ENCODE measurements at regions not wholly inside any gene's neighbourhood (a gene's known extent, or its start where the extent isn't known, plus 50 kb on each side); places are given as distances from the start of the nearest gene placed in this dataset.

DNA sequence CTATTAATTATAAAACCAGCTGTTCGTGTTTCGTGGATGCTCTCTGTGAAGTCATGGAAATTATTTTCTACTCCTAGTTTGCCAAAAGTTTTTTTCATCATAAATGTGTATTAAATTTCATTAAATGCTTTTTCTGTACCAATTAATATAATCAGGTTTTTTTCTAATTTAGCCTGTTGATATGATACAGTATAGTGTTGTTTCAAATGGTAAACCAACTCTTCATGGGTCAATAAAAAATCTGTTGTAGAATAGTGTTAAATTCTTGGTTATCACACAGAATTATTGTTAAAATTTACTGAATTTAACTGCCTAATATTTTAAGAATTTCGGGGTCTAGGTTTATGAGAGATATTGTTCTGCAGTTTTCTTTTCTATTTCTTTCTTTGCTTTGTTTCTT, 505.9 kb upstream of the MANEA start:
- in situ Hi-C loops (cut with HindIII; ENCODE audit: extremely low pct_ligation_motif_present, low pct_unique_long_range_greater_than_20kb), result no loop called here
- Histone ChIP-seq H3K9me3 (ENCODE audit: low read length) (no peaks in the 10 kb centered on the region), H3K27ac (ENCODE audit: extremely low read length, insufficient read depth, low read length) (no peak overlapping the region), H3K79me2 (ENCODE audit: insufficient read depth, low read length) (no peaks in the 10 kb centered on the region), H3K27me3 (ENCODE audit: control insufficient read depth in 1 of 2, insufficient read depth in 2 of 2, low read length in 2 of 2) (no peaks in the 10 kb centered on the region), H2AFZ (ENCODE audit: low read length) (no peak overlapping the region), H3K4me3 (replicated peaks in 1 of 3; ENCODE audit: insufficient read depth in 1 of 3, low read depth in 2 of 3, low read length in 3 of 3) (no peak overlapping the region), H3K4me2 (ENCODE audit: low read depth, low read length) (no peak overlapping the region), H4K20me1 (ENCODE audit: insufficient read depth, low read length) (no peaks in the 10 kb centered on the region), H3K4me1 (ENCODE audit: insufficient read depth, low read length) (no peaks in the 10 kb centered on the region), H3K9ac (ENCODE audit: insufficient read depth, low read depth, low read length) (no peak overlapping the region), H3K36me3 (replicated peaks in 1 of 2; ENCODE audit: control insufficient read depth in 1 of 2, insufficient read depth in 2 of 2, low read length in 2 of 2) (no peaks in the 10 kb centered on the region)
- ChIA-PET POLR2A (no interaction called here), CTCF (ENCODE audit: low intra/inter-chr PET ratio, low total read pairs) (no interaction called here)
- intact Hi-C loops (cut with micrococcal nuclease; ENCODE audit: unreplicated experiment), result no loop called here
- no TSS peak for BruUV-seq (replicated peaks)
- FAIRE-seq, result no peak
- TF ChIP-seq GLI4 (CRISPR knock-in tag; IDR thresholded peaks at IDR 0.05; ENCODE audit: borderline replicate concordance) (no peak), ZNF562 (CRISPR knock-in tag; IDR thresholded peaks at IDR 0.05; ENCODE audit: borderline replicate concordance) (no peak), ZFY (CRISPR knock-in tag; IDR thresholded peaks at IDR 0.05) (no peak), SALL1 (CRISPR knock-in tag; IDR thresholded peaks at IDR 0.05) (no peak)
- WGBS (ENCODE audit: low lambda C conversion rate), result 15% methylated on average over 3 of the region's 3 CpGs
- DNase-seq (ENCODE audit: low spot score), result no peak
- ATAC-seq, result no peak

DNA sequence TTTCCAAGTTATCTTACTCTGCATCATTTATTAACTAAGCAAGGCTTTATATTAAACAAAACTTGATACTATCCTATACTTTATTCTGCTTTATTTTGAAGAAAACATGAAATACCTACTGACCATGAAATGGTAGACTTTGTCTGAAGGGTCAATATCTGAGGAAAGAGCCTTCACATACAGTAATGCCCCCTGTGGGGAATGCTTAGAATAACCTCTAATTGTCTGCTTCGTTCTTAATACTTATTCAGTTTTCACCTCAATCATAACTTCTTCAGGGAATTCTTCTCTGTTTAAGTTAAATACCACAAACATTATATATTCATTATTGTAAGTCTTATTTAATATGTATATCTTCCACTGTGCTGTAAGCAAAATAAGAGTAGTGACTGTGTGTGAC, 498.9 kb upstream of the MANEA start:
- TF ChIP-seq TARDBP (CRISPR knock-in tag; IDR thresholded peaks at IDR 0.05), result no peak
- no peak for TF ChIP-seq SOX5 (CRISPR knock-in tag; IDR thresholded peaks at IDR 0.05; ENCODE audit: borderline replicate concordance)
- TF ChIP-seq ARHGAP35 (CRISPR knock-in tag; IDR thresholded peaks at IDR 0.05; ENCODE audit: borderline replicate concordance), result no peak
- no peak for TF ChIP-seq ZNF615 (CRISPR knock-in tag; IDR thresholded peaks at IDR 0.05; ENCODE audit: borderline replicate concordance)
- H3K4me2 ChIP-seq (ENCODE audit: low read depth, low read length), result no peak overlapping the region
- H3K36me3 ChIP-seq (replicated peaks in 1 of 2; ENCODE audit: control insufficient read depth in 1 of 2, insufficient read depth in 2 of 2, low read length in 2 of 2), result no peaks in the 10 kb centered on the region
- FAIRE-seq (no peak), DNase-seq (ENCODE audit: low spot score) (no peak), ATAC-seq (peak; percentile 52; the same call in 2 of the 3 replicates)
- WGBS (ENCODE audit: low lambda C conversion rate), result 0% methylated on average over 1 of the region's 1 CpG
- no peak overlapping the region for H3K9ac ChIP-seq (ENCODE audit: insufficient read depth, low read depth, low read length)
- no peaks in the 10 kb centered on the region for H3K27me3 ChIP-seq (ENCODE audit: control insufficient read depth in 1 of 2, insufficient read depth in 2 of 2, low read length in 2 of 2)
- CTCF ChIA-PET (ENCODE audit: low intra/inter-chr PET ratio, low total read pairs), result no interaction called here
- no peaks in the 10 kb centered on the region for H3K4me1 ChIP-seq (ENCODE audit: insufficient read depth, low read length)
- no peak overlapping the region for H3K4me3 ChIP-seq (replicated peaks in 1 of 3; ENCODE audit: insufficient read depth in 1 of 3, low read depth in 2 of 3, low read length in 3 of 3)
- BruUV-seq (replicated peaks), result no TSS peak
- POLR2A ChIA-PET, result no interaction called here
- H3K9me3 ChIP-seq (ENCODE audit: low read length), result no peaks in the 10 kb centered on the region
- no peaks in the 10 kb centered on the region for H4K20me1 ChIP-seq (ENCODE audit: insufficient read depth, low read length)
- intact Hi-C loops (cut with micrococcal nuclease; ENCODE audit: unreplicated experiment) (no loop called here), in situ Hi-C loops (cut with HindIII; ENCODE audit: extremely low pct_ligation_motif_present, low pct_unique_long_range_greater_than_20kb) (no loop called here)
- H2AFZ ChIP-seq (ENCODE audit: low read length), result no peak overlapping the region
- H3K27ac ChIP-seq (ENCODE audit: extremely low read length, insufficient read depth, low read length), result no peak overlapping the region
- H3K79me2 ChIP-seq (ENCODE audit: insufficient read depth, low read length), result no peaks in the 10 kb centered on the region
